ENCODE measurements at regions not wholly inside any gene's neighbourhood (a gene's known extent, or its start where the extent isn't known, plus 50 kb on each side); places are given as distances from the start of the nearest gene placed in this dataset.

DNA sequence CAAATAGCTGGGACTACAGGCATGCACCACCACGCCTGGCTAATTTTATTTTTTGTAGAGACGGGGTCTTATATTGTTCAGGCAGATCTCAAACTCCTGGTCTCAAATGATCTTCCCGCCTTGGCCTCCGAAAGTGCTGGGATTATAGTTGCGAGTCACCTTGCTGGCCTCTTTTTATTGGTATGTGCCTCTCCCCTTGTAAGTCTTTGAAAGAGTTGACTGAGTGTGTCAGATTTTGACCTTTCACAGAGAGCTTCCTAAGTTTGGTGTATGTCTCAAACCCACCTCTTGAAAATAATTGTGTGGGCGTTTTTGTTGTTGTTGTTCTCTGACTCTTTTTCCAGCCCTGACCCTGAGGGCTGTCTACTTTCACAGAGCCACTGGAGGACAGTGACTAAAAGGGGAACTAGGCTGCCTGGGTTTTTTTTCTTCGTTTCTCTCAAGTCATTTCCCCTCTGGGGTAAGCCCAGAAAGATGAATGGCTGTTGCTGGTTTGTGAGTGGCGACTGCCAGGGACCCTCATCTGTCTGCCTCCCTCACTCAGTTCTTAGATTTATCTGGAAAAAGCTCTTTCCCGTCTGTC, 262.8 kb downstream of the ZEB1 start:
- no peaks in the 10 kb centered on the region for H3K27me3 ChIP-seq (ENCODE audit: low read depth)
- intact Hi-C loops (cut with DNase I): no loop called here
- TF ChIP-seq, protein P1, sequence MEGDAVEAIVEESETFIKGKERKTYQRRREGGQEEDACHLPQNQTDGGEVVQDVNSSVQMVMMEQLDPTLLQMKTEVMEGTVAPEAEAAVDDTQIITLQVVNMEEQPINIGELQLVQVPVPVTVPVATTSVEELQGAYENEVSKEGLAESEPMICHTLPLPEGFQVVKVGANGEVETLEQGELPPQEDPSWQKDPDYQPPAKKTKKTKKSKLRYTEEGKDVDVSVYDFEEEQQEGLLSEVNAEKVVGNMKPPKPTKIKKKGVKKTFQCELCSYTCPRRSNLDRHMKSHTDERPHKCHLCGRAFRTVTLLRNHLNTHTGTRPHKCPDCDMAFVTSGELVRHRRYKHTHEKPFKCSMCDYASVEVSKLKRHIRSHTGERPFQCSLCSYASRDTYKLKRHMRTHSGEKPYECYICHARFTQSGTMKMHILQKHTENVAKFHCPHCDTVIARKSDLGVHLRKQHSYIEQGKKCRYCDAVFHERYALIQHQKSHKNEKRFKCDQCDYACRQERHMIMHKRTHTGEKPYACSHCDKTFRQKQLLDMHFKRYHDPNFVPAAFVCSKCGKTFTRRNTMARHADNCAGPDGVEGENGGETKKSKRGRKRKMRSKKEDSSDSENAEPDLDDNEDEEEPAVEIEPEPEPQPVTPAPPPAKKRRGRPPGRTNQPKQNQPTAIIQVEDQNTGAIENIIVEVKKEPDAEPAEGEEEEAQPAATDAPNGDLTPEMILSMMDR (IDR thresholded peaks at IDR 0.05): no peak
- H3K4me3 ChIP-seq: no peak overlapping the region
- H3K4me1 ChIP-seq: peaks cover 36% of the 10 kb centered on the region
- no peaks in the 10 kb centered on the region for H3K9me3 ChIP-seq
- H3K36me3 ChIP-seq: no peaks in the 10 kb centered on the region
- ATAC-seq: peak in 1 of 2 donors; percentile 47
- peak overlapping the region; percentile 46 for H3K27ac ChIP-seq
- no peak for DNase-seq

DNA sequence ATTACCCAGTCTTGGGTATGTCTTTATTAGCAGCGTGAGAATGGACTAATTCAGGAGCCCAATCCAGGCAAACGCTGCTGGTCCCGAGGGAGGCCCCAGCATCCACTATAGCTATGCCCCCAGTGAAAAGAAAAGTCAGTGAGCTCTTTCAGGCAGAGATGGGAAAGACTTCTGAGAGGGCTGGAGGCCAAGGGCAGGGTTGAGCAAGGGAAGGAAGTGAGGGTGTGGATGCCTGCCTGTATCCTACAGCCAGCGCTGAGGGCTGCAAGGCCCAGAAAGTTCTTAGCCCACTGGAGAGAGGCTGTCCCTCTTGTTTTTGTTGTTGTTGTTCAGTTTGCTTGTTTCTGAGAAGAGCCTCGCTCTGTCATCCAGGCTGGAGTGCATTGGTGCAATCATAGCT, 261.6 kb downstream of the ZEB1 start:
- ATAC-seq (no peak), DNase-seq (no peak)
- H3K4me3 ChIP-seq: no peak overlapping the region

More for the DNA sequence above, 261.6 kb downstream of the ZEB1 start:
- TF ChIP-seq, protein P1 (IDR thresholded peaks at IDR 0.05): no peak
- no peaks in the 10 kb centered on the region for H3K9me3 ChIP-seq
- peaks cover 36% of the 10 kb centered on the region for H3K4me1 ChIP-seq
- H3K27me3 ChIP-seq (ENCODE audit: low read depth): no peaks in the 10 kb centered on the region
- H3K36me3 ChIP-seq: no peaks in the 10 kb centered on the region
- peak overlapping the region; percentile 2 for H3K27ac ChIP-seq
- intact Hi-C loops (cut with DNase I): no loop called here
